Kidney (tissue), 13 donors: ENCODE measurements at regions not wholly inside any gene's neighbourhood (a gene's known extent, or its start where the extent isn't known, plus 50 kb on each side); places are given as distances from the start of the nearest gene placed in this dataset.

Experiments
- DNase-seq, 5 donors: peaks; one replicate each; pipeline ENCODE4 v3.0.0-alpha.2; 2013 to 2020
- FAIRE-seq: peaks from 2 replicates; lab custom pipeline; 2012; peaks lifted over from hg19 to GRCh38; lab: Jason Lieb, UNC
- H3K27ac ChIP-seq, 2 donors: one replicate each; pipeline ENCODE4 v1.7.0; 2013; ENCODE audit warnings: low read depth in 2 of 2, low read length in 2 of 2, inconsistent platforms in 1 of 2
- H3K27me3 ChIP-seq: one replicate; pipeline ENCODE4 v1.7.1; 2013; ENCODE audit warnings: low read length, inconsistent platforms; ENCODE audit not compliant: control insufficient read depth, insufficient read depth
- H3K36me3 ChIP-seq, 3 donors: one replicate each; pipeline versions ENCODE4 v1.7.0 to v1.7.1; 2013; ENCODE audit warnings: low read length in 3 of 3, control low read depth in 1 of 3, inconsistent platforms in 1 of 3; ENCODE audit not compliant: insufficient read depth in 3 of 3, control insufficient read depth in 2 of 3
- H3K4me1 ChIP-seq, 3 donors: one replicate each; pipeline versions ENCODE4 v1.7.0 to v1.7.1; 2013; ENCODE audit warnings: low read length in 3 of 3, inconsistent platforms in 1 of 3, low read depth in 1 of 3; ENCODE audit not compliant: control insufficient read depth in 2 of 3, insufficient read depth in 2 of 3
- H3K4me3 ChIP-seq, 3 donors: one replicate each; pipeline versions ENCODE4 v1.7.0 to v1.8.1; 2013; ENCODE audit warnings: low read length in 3 of 3, control low read depth in 1 of 3, inconsistent platforms in 1 of 3
- H3K9ac ChIP-seq, 3 donors: one replicate each; pipeline versions ENCODE4 v1.7.0 to v1.7.1; 2013; ENCODE audit warnings: low read length in 3 of 3, control low read depth in 1 of 3, inconsistent platforms in 1 of 3
- H3K9me3 ChIP-seq, 3 donors: one replicate each; pipeline versions ENCODE4 v1.7.0 to v1.7.1; 2013; ENCODE audit warnings: low read length in 3 of 3, control low read depth in 1 of 3, inconsistent platforms in 1 of 3; ENCODE audit not compliant: control insufficient read depth in 2 of 3, insufficient read depth in 1 of 3
- CTCF ChIP-seq: IDR thresholded peaks from 3 replicates; pipeline ENCODE4 v1.5.1; 2012; ENCODE audit warnings: mild to moderate bottlenecking, moderate library complexity, borderline replicate concordance; ENCODE audit not compliant: insufficient read depth; ENCODE audit errors: extremely low read depth
- intact Hi-C: fragments of 100-400 bp; cut with DNase I; formaldehyde crosslinking; loops from one replicate; pipeline ENCODE4 v1.11.1; 2022
- donor health status: control.
- donor health status: control.
- donor health status: control.
- donor health status: control.
- donor health status: control.
- donor health status: DM: yes; HTN: yes; CAD: no.
- donor health status: Normal renal cell carcinoma (clear cell type).

GRCh38 chr6:47152666-47153403 lies 110.7 kb upstream of the ADGRF1 start:
- Histone ChIP-seq H3K9me3 (no peaks in the 10 kb centered on the region), H3K4me1 (no peaks in the 10 kb centered on the region), H3K36me3 (no peaks in the 10 kb centered on the region), H3K4me3 (no peak overlapping the region), H3K27me3 (no peaks in the 10 kb centered on the region), H3K27ac (no peak overlapping the region), H3K9ac (no peak overlapping the region)
- TF ChIP-seq CTCF = no peak
- DNase-seq (no peak), FAIRE-seq (no peak)
- intact Hi-C loops = no loop called here

GRCh38 chr6:47151232-47151898 lies 109.2 kb upstream of the ADGRF1 start:
- Histone ChIP-seq H3K27me3 (no peaks in the 10 kb centered on the region), H3K4me3 (no peak overlapping the region), H3K27ac (no peak overlapping the region), H3K4me1 (peaks cover 0 to under 1% (median 0%) of the 10 kb centered on the region in 3 donors), H3K9me3 (no peaks in the 10 kb centered on the region), H3K9ac (no peak overlapping the region), H3K36me3 (no peaks in the 10 kb centered on the region)
- no peak for FAIRE-seq
- no peak for DNase-seq
- no peak for TF ChIP-seq CTCF
- intact Hi-C loops = no loop called here

GRCh38 chr6:47149554-47149953 lies 107.4 kb upstream of the ADGRF1 start:
- Histone ChIP-seq H3K36me3 (no peaks in the 10 kb centered on the region), H3K9ac (no peak overlapping the region), H3K4me3 (no peak overlapping the region), H3K27me3 (no peaks in the 10 kb centered on the region), H3K9me3 (no peaks in the 10 kb centered on the region), H3K27ac (no peak overlapping the region), H3K4me1 (peaks cover 0 to 3% (median 2%) of the 10 kb centered on the region in 3 donors)
- no peak for FAIRE-seq
- no peak for DNase-seq
- intact Hi-C loops = no loop called here
- no peak for TF ChIP-seq CTCF
